IMR-90 (cell line): ENCODE measurements at regions not wholly inside any gene's neighbourhood (a gene's known extent, or its start where the extent isn't known, plus 50 kb on each side); places are given as distances from the start of the nearest gene placed in this dataset.

Experiments used
- ATAC-seq: fragments of 200-7000 bp; cut with Tn5 transposase; 2 replicates; pipeline ENCODE4 v1.9.1; 2020; ENCODE audit warnings: low read depth, mild to moderate bottlenecking, moderate library complexity
- BruUV-seq: library from RNA; stranded (reverse); fragments of 400-500 nt; replicated peaks from 2 replicates; lab custom pipeline; 2021; lab: Mats Ljungman, UMichigan
- CTCF ChIA-PET: fragments of 300-600 bp; formaldehyde crosslinking; extraction: SDS; loops from one replicate; lab custom pipeline; 2021; ENCODE audit warnings: antibody characterized with exemption; lab: Yijun Ruan, JAX
- POLR2A ChIA-PET: fragments of 300-600 bp; sonication (Branson Sonifier 250); formaldehyde crosslinking; loops from one replicate; lab custom pipeline; 2022; ENCODE audit warnings: antibody characterized with exemption; ENCODE audit not compliant: unreplicated experiment; lab: Charles Lee
- DNase-seq: peaks from one replicate; pipeline ENCODE4 v3.0.0; 2013
- H2AFZ ChIP-seq: replicated peaks from 2 replicates; pipeline ENCODE3; 2013; ENCODE audit warnings: low read length, mild to moderate bottlenecking; ENCODE audit not compliant: poor library complexity
- H2AK5ac ChIP-seq: 2 replicates; pipeline ENCODE4 v1.6.1; 2013; ENCODE audit warnings: low read depth, low read length, inconsistent platforms
- H2AK9ac ChIP-seq: replicated peaks from 2 replicates; pipeline ENCODE3; 2013; ENCODE audit warnings: mild to moderate bottlenecking, low read depth, low read length, moderate library complexity; ENCODE audit not compliant: poor library complexity
- H2BK120ac ChIP-seq: 2 replicates; pipeline ENCODE4 v1.6.1; 2013; ENCODE audit warnings: low read depth, low read length, inconsistent platforms
- H2BK15ac ChIP-seq: 3 replicates; pipeline ENCODE4 v1.6.1; 2013; ENCODE audit warnings: low read depth, low read length, inconsistent platforms
- H2BK20ac ChIP-seq: 2 replicates; pipeline ENCODE4 v1.6.1; 2013; ENCODE audit warnings: low read depth, mild to moderate bottlenecking, inconsistent platforms, low read length, moderate library complexity
- H2BK5ac ChIP-seq: 2 replicates; pipeline ENCODE4 v1.6.1; 2013; ENCODE audit warnings: mild to moderate bottlenecking, low read depth, low read length, inconsistent platforms; ENCODE audit not compliant: poor library complexity, severe bottlenecking
- H3K14ac ChIP-seq: replicated peaks from 2 replicates; pipeline ENCODE4 v1.6.1; 2013; ENCODE audit warnings: low read depth, low read length, inconsistent platforms
- H3K18ac ChIP-seq: 2 replicates; pipeline ENCODE4 v1.6.1; 2013; ENCODE audit warnings: low read depth, low read length, control low read depth
- H3K23ac ChIP-seq: 2 replicates; pipeline ENCODE4 v1.6.1; 2013; ENCODE audit warnings: low read depth, low read length, inconsistent platforms
- H3K27ac ChIP-seq: 2 replicates; pipeline ENCODE4 v1.5.1; 2013; ENCODE audit warnings: mild to moderate bottlenecking, control low read depth, low read length; ENCODE audit not compliant: insufficient read depth
- H3K27me3 ChIP-seq: 2 replicates; pipeline ENCODE4 v1.6.1; 2013; ENCODE audit warnings: low read length; ENCODE audit not compliant: control insufficient read depth, insufficient read depth
- H3K36me3 ChIP-seq: 2 replicates; pipeline ENCODE4 v1.6.1; 2013; ENCODE audit warnings: low read length, mixed read lengths; ENCODE audit not compliant: control insufficient read depth, insufficient read depth
- H3K4ac ChIP-seq: 2 replicates; pipeline ENCODE4 v1.6.1; 2013; ENCODE audit warnings: low read depth, low read length, inconsistent platforms
- H3K4me1 ChIP-seq: 2 replicates; pipeline ENCODE4 v1.6.1; 2013; ENCODE audit warnings: low read length, mixed read lengths; ENCODE audit not compliant: control insufficient read depth, insufficient read depth
- H3K4me2 ChIP-seq: 2 replicates; pipeline ENCODE4 v1.6.1; 2013; ENCODE audit warnings: low read depth, mild to moderate bottlenecking, control low read depth, low read length, moderate library complexity
- H3K4me3 ChIP-seq: 2 replicates; pipeline ENCODE4 v1.5.1; 2013; ENCODE audit warnings: low read depth, mild to moderate bottlenecking, control low read depth, low read length, moderate library complexity; ENCODE audit not compliant: insufficient read depth
- H3K56ac ChIP-seq: 2 replicates; pipeline ENCODE4 v1.6.1; 2013; ENCODE audit warnings: low read length, inconsistent platforms; ENCODE audit not compliant: insufficient read depth; ENCODE audit errors: extremely low read depth
- H3K79me1 ChIP-seq, 2 experiments: 2 replicates each; pipeline ENCODE4 v1.6.1; 2013; ENCODE audit warnings: low read length in 2 of 2, inconsistent platforms in 1 of 2, low read depth in 1 of 2
- H3K9ac ChIP-seq: 2 replicates; pipeline ENCODE4 v1.6.1; 2013; ENCODE audit warnings: low read depth, low read length, control low read depth
- H3K9me1 ChIP-seq: 2 replicates; pipeline ENCODE4 v1.6.1; 2013; ENCODE audit warnings: low read length, inconsistent platforms; ENCODE audit not compliant: insufficient read depth
- H3K9me3 ChIP-seq: 2 replicates; pipeline ENCODE4 v1.6.1; 2013; ENCODE audit warnings: low read length; ENCODE audit not compliant: control insufficient read depth, insufficient read depth
- H4K20me1 ChIP-seq: 2 replicates; pipeline ENCODE4 v1.6.1; 2013; ENCODE audit warnings: low read length, inconsistent platforms; ENCODE audit not compliant: insufficient read depth
- H4K5ac ChIP-seq: 2 replicates; pipeline ENCODE4 v1.6.1; 2013; ENCODE audit warnings: mild to moderate bottlenecking, low read depth, low read length, control low read depth
- H4K8ac ChIP-seq, 2 experiments: 2 replicates each; pipeline ENCODE4 v1.6.1; 2013; ENCODE audit warnings: low read depth in 2 of 2, low read length in 2 of 2, control low read depth in 1 of 2, inconsistent platforms in 1 of 2
- H4K91ac ChIP-seq: 2 replicates; pipeline ENCODE4 v1.6.1; 2013; ENCODE audit warnings: low read depth, low read length, inconsistent platforms; ENCODE audit not compliant: insufficient read depth
- CHD1 ChIP-seq: IDR thresholded peaks from 2 replicates; pipeline ENCODE4 v1.6.1; 2012; ENCODE audit warnings: low read depth, low read length, improper control_type of control experiment
- MAFK ChIP-seq: IDR thresholded peaks from 2 replicates; pipeline ENCODE4 v1.6.1; 2012; ENCODE audit warnings: low read depth, low read length, improper control_type of control experiment
- RFX5 ChIP-seq: IDR thresholded peaks from 2 replicates; pipeline ENCODE4 v1.8.0; 2012; ENCODE audit warnings: low read depth, mild to moderate bottlenecking, low read length, moderate library complexity
- WGBS, 2 experiments: methylation state at CpG; one replicate each; pipeline versions ENCODE4 v1.1.5 to v1.1.7; 2013; ENCODE audit warnings: missing lambda C conversion rate in 2 of 2; ENCODE audit not compliant: insufficient read length in 1 of 2; ENCODE audit errors: extremely low coverage in 2 of 2; 5-methylcytosine and 5-hydroxymethylcytosine counted together
- dilution Hi-C: fragments of 300-500 bp; cut with HindIII; formaldehyde crosslinking; loops from one replicate; pipeline ENCODE4 v1.14.3; 2018; ENCODE audit warnings: low sequenced_read_pairs; ENCODE audit not compliant: unreplicated experiment
- in situ Hi-C: fragments of 300-500 bp; cut with MboI; formaldehyde crosslinking; loops from 3 replicates; pipeline ENCODE4 v1.14.3; 2019; ENCODE audit warnings: low sequenced_read_pairs, inconsistent platforms, mixed read lengths
- intact Hi-C: fragments of 100-400 bp; cut with micrococcal nuclease; formaldehyde crosslinking; loops from 2 replicates; pipeline ENCODE4 v1.10.0; 2022

- no peak overlapping the region for H3K4me3 ChIP-seq
- no peak overlapping the region for H3K18ac ChIP-seq
- ChIA-PET CTCF (no interaction called here), POLR2A (no interaction called here)
- no peak overlapping the region for H2AFZ ChIP-seq
- intact Hi-C loops = no loop called here
- no peak overlapping the region for H3K4me2 ChIP-seq
- H3K9ac ChIP-seq = no peak overlapping the region
- H3K23ac ChIP-seq = no peak overlapping the region
- H3K79me1 ChIP-seq = no peaks in the 10 kb centered on the region
- H3K36me3 ChIP-seq = no peaks in the 10 kb centered on the region
- H3K56ac ChIP-seq = no peak overlapping the region
- dilution Hi-C loops = no loop called here
- H2AK9ac ChIP-seq = no peak overlapping the region
- in situ Hi-C loops = no loop called here
- H2BK5ac ChIP-seq = no peak overlapping the region
- H3K27ac ChIP-seq = no peak overlapping the region
- no peak overlapping the region for H3K4ac ChIP-seq
- no peak overlapping the region for H4K5ac ChIP-seq
- no peak for ATAC-seq
- no peak overlapping the region for H3K14ac ChIP-seq
- no peak overlapping the region for H2BK120ac ChIP-seq
- H2AK5ac ChIP-seq = no peak overlapping the region
- peak; percentile 0 for DNase-seq
- no peak overlapping the region for H2BK20ac ChIP-seq
- H3K4me1 ChIP-seq = no peaks in the 10 kb centered on the region
- 40% methylated on average over 1 of the region's 12 CpGs; no CpG with 5 or more reads in 1 of the 2 experiments for WGBS, 2 experiments
- H3K27me3 ChIP-seq = no peaks in the 10 kb centered on the region
- H4K20me1 ChIP-seq = no peaks in the 10 kb centered on the region
- H3K9me3 ChIP-seq = peaks cover 6% of the 10 kb centered on the region
- H4K91ac ChIP-seq = no peak overlapping the region
- no peaks in the 10 kb centered on the region for H3K9me1 ChIP-seq
- no peak for TF ChIP-seq MAFK
- TF ChIP-seq CHD1 = no peak
- no peak for TF ChIP-seq RFX5
- H2BK15ac ChIP-seq = no peak overlapping the region
- BruUV-seq = no TSS peak
- H4K8ac ChIP-seq = no peak overlapping the region
Measured at GRCh38 chr5:148005788-148006520, 57.8 kb upstream of the SPINK5 start.
